Upper lobe of left lung (tissue), 6 donors: ENCODE measurements at regions not wholly inside any gene's neighbourhood (a gene's known extent, or its start where the extent isn't known, plus 50 kb on each side); places are given as distances from the start of the nearest gene placed in this dataset.

ENCODE experiments used
- ATAC-seq, 2 donors: fragments of 200-7000 bp; cut with Tn5 transposase; one replicate each; pipeline ENCODE4 v1.9.1; 2022; ENCODE audit warnings: mild to moderate bottlenecking in 2 of 2, moderate library complexity in 2 of 2; ENCODE audit not compliant: low FRiP score in 2 of 2
- DNase-seq, 2 donors: peaks; one replicate each; pipeline ENCODE4 v3.0.0-alpha.2; 2019 to 2020
- H3K27ac ChIP-seq, 4 donors: fragments of 200-600 bp; sonication (generic); one replicate each; pipeline ENCODE4 v1.5.1; 2016 to 2019
- H3K27me3 ChIP-seq, 4 donors: fragments of 200-600 bp; sonication (generic); one replicate each; pipeline ENCODE4 v1.5.1; 2017 to 2019
- H3K36me3 ChIP-seq, 4 donors: fragments of 200-600 bp; sonication (generic); one replicate each; pipeline ENCODE4 v1.5.1; 2016 to 2019
- H3K4me1 ChIP-seq, 4 donors: fragments of 200-600 bp; sonication (generic); one replicate each; pipeline ENCODE4 v1.5.1; 2018 to 2019
- H3K4me3 ChIP-seq, 4 donors: fragments of 200-600 bp; sonication (generic); one replicate each; pipeline ENCODE4 v1.5.1; 2017 to 2019; ENCODE audit warnings: mild to moderate bottlenecking in 2 of 4, moderate library complexity in 1 of 4
- H3K9me3 ChIP-seq, 4 donors: fragments of 200-600 bp; sonication (generic); one replicate each; pipeline ENCODE4 v1.5.1; 2018 to 2019
- CTCF ChIP-seq, 6 experiments: fragments of 450-650 bp in 4 of 6; fragments of 200-600 bp in 2 of 6; sonication (generic) in 2 of 6; IDR thresholded peaks; one replicate each; pipeline ENCODE4 v1.5.1; 2016 to 2019; ENCODE audit warnings: antibody characterized with exemption in 6 of 6
- EP300 ChIP-seq, 4 donors: sonication (generic); formaldehyde crosslinking; IDR thresholded peaks; one replicate each; pipeline ENCODE4 v1.5.1; 2017; ENCODE audit warnings: antibody characterized with exemption in 4 of 4, control low read depth in 2 of 4
- POLR2A ChIP-seq, 4 donors: fragments of 450-650 bp; IDR thresholded peaks; one replicate each; pipeline ENCODE4 v1.5.1; 2016 to 2017; ENCODE audit warnings: antibody characterized with exemption in 4 of 4, mild to moderate bottlenecking in 2 of 4
- POLR2AphosphoS5 ChIP-seq, 2 donors: sonication (generic); formaldehyde crosslinking; IDR thresholded peaks; one replicate each; pipeline ENCODE4 v1.5.1; 2017; ENCODE audit warnings: antibody characterized with exemption in 2 of 2
- WGBS, 2 donors: methylation state at CpG; one replicate each; pipeline ENCODE4 v1.1.5; 2017 to 2018; 5-methylcytosine and 5-hydroxymethylcytosine counted together
- donor health status: DM: no; HTN: no; CAD: no; lungs with moderate emphysema.
- donor health status: DM: no; HTN: yes; CAD: no; lungs with severe emphysema.

GRCh38 chr16:87076950-87077749 lies 240.0 kb downstream of the C16orf95 start:
- Histone ChIP-seq H3K4me1 (no peaks in the 10 kb centered on the region), H3K9me3 (peaks cover 4 to 16% (median 15%) of the 10 kb centered on the region in 4 donors), H3K27ac (no peak overlapping the region), H3K27me3 (no peaks in the 10 kb centered on the region), H3K4me3 (no peak overlapping the region), H3K36me3 (no peaks in the 10 kb centered on the region)
- peak; percentile 44 to 46 for ATAC-seq
- WGBS, 2 donors = 50 to 61% methylated on average over 4 to 12 of the region's 13 CpGs
- peak; percentile 24 to 41 (median 30) for TF ChIP-seq CTCF (IDR thresholded peaks at IDR 0.05)
- no peak for TF ChIP-seq POLR2AphosphoS5 (IDR thresholded peaks at IDR 0.05)
- DNase-seq = peak in 1 of 2 donors; percentile 56

- H3K27me3 ChIP-seq = no peaks in the 10 kb centered on the region
- WGBS, 2 donors = 88% methylated on average over 4 to 5 of the region's 5 CpGs
- no peak for DNase-seq
Observed at GRCh38 chr16:87077750-87078127, 239.5 kb downstream of the C16orf95 start.

GRCh38 chr16:87080571-87081167 lies 236.5 kb downstream of the C16orf95 start:
- Histone ChIP-seq H3K27me3 (no peaks in the 10 kb centered on the region), H3K27ac (no peak overlapping the region), H3K4me1 (no peaks in the 10 kb centered on the region), H3K36me3 (no peaks in the 10 kb centered on the region), H3K9me3 (peaks cover 4 to 19% (median 16%) of the 10 kb centered on the region in 4 donors), H3K4me3 (no peak overlapping the region)
- DNase-seq = no peak
- 76 to 83% methylated on average over 4 of the region's 4 CpGs for WGBS, 2 donors
- ATAC-seq = no peak
- no peak for TF ChIP-seq POLR2AphosphoS5 (IDR thresholded peaks at IDR 0.05)

More at GRCh38 chr16:87077750-87078127, 239.5 kb downstream of the C16orf95 start:
- TF ChIP-seq POLR2A (IDR thresholded peaks at IDR 0.05) (no peak), EP300 (IDR thresholded peaks at IDR 0.05) (no peak), POLR2AphosphoS5 (IDR thresholded peaks at IDR 0.05) (no peak), CTCF (IDR thresholded peaks at IDR 0.05) (no peak)
- Histone ChIP-seq H3K36me3 (no peaks in the 10 kb centered on the region), H3K9me3 (peaks cover 4 to 16% (median 16%) of the 10 kb centered on the region in 4 donors), H3K4me3 (no peak overlapping the region), H3K27ac (no peak overlapping the region), H3K4me1 (no peaks in the 10 kb centered on the region)
- ATAC-seq = no peak

- H3K4me1 ChIP-seq = no peaks in the 10 kb centered on the region
- WGBS, 2 donors = 69 to 81% methylated on average over 5 of the region's 5 CpGs
- no peaks in the 10 kb centered on the region for H3K27me3 ChIP-seq
- DNase-seq = no peak
- H3K27ac ChIP-seq = no peak overlapping the region
- no peak overlapping the region for H3K4me3 ChIP-seq
- ATAC-seq = no peak
- no peak for TF ChIP-seq EP300 (IDR thresholded peaks at IDR 0.05)
- no peak for TF ChIP-seq POLR2AphosphoS5 (IDR thresholded peaks at IDR 0.05)
- TF ChIP-seq POLR2A (IDR thresholded peaks at IDR 0.05) = no peak
- no peak for TF ChIP-seq CTCF (IDR thresholded peaks at IDR 0.05)
- no peaks in the 10 kb centered on the region for H3K36me3 ChIP-seq
- peaks cover under 1 to 19% (median 13%) of the 10 kb centered on the region in 4 donors for H3K9me3 ChIP-seq
Observed at GRCh38 chr16:87085441-87085840, 231.8 kb downstream of the C16orf95 start.

- 79% methylated on average over 4 of the region's 4 CpGs; no CpG with 5 or more reads in 1 of the 2 donors for WGBS, 2 donors
- ATAC-seq (no peak), DNase-seq (no peak)
- no peak for TF ChIP-seq CTCF (IDR thresholded peaks at IDR 0.05)
- no peak for TF ChIP-seq EP300 (IDR thresholded peaks at IDR 0.05)
- no peak for TF ChIP-seq POLR2A (IDR thresholded peaks at IDR 0.05)
- Histone ChIP-seq H3K36me3 (no peaks in the 10 kb centered on the region), H3K27ac (no peak overlapping the region), H3K9me3 (peaks cover 0 to 11% (median 6%) of the 10 kb centered on the region in 4 donors), H3K4me1 (no peaks in the 10 kb centered on the region), H3K27me3 (no peaks in the 10 kb centered on the region), H3K4me3 (no peak overlapping the region)
Observed at GRCh38 chr16:87086156-87086555, 231.0 kb downstream of the C16orf95 start.
